ENCODE measurements at regions not wholly inside any gene's neighbourhood (a gene's known extent, or its start where the extent isn't known, plus 50 kb on each side); places are given as distances from the start of the nearest gene placed in this dataset.

- Histone ChIP-seq H2AFZ (ENCODE audit: control insufficient read depth, low read length) (no peak overlapping the region), H3K36me3 (ENCODE audit: control insufficient read depth in 2 of 2, extremely low read depth in 1 of 2, insufficient read depth in 2 of 2, low read length in 2 of 2) (no peaks in the 10 kb centered on the region), H3K27me3 (ENCODE audit: control insufficient read depth, extremely low read depth, insufficient read depth, low read length) (peaks cover 4% of the 10 kb centered on the region), H4K20me1 (ENCODE audit: control insufficient read depth, extremely low read depth, insufficient read depth, low read length) (no peaks in the 10 kb centered on the region), H3K4me3 (ENCODE audit: control insufficient read depth in 2 of 3, extremely low read depth in 1 of 3, insufficient read depth in 2 of 3, low read depth in 1 of 3, low read length in 3 of 3) (no peak overlapping the region), H3K27ac (ENCODE audit: control insufficient read depth, insufficient read depth, low read length) (no peak overlapping the region), H3K4me1 (ENCODE audit: control insufficient read depth, extremely low read depth, insufficient read depth, low read length) (no peaks in the 10 kb centered on the region), H3K79me2 (ENCODE audit: control insufficient read depth, insufficient read depth, low read length) (no peaks in the 10 kb centered on the region), H3K9me1 (ENCODE audit: control insufficient read depth, extremely low read depth, insufficient read depth, low read length) (no peaks in the 10 kb centered on the region), H3K9me3 (ENCODE audit: control insufficient read depth, low read depth, low read length) (peaks cover 3% of the 10 kb centered on the region), H3K9ac (ENCODE audit: control insufficient read depth, extremely low read depth, insufficient read depth, low read length) (no peak overlapping the region), H3K4me2 (ENCODE audit: control insufficient read depth, extremely low read depth, insufficient read depth, low read depth, low read length) (no peak overlapping the region)
- dilution Hi-C loops (cut with MboI; ENCODE audit: extremely low pct_ligation_motif_present, low sequenced_read_pairs): no loop called here
- TF ChIP-seq CTCF (optimal IDR thresholded peaks at IDR 0.05 in 1 of 3, IDR thresholded peaks at IDR 0.05 in 1 of 3, conservative IDR thresholded peaks at IDR 0.05 in 1 of 3; ENCODE audit: extremely low read depth in 1 of 3, insufficient read depth in 2 of 3, low read length in 3 of 3) (no peak), EZH2 (IDR thresholded peaks at IDR 0.05; ENCODE audit: low read length) (no peak)
- DNase-seq (ENCODE audit: low read depth, low spot score) (no peak), FAIRE-seq (no peak)
Observed at GRCh38 chr10:117477211-117477947, 65.2 kb upstream of the EMX2 start.

- DNase-seq (ENCODE audit: low read depth, low spot score): no peak
- no peak overlapping the region for H3K4me2 ChIP-seq (ENCODE audit: control insufficient read depth, extremely low read depth, insufficient read depth, low read depth, low read length)
Observed at GRCh38 chr10:117476716-117477115, 65.8 kb upstream of the EMX2 start.

More at GRCh38 chr10:117476716-117477115, 65.8 kb upstream of the EMX2 start:
- Histone ChIP-seq H3K27ac (ENCODE audit: control insufficient read depth, insufficient read depth, low read length) (no peak overlapping the region), H3K9me1 (ENCODE audit: control insufficient read depth, extremely low read depth, insufficient read depth, low read length) (no peaks in the 10 kb centered on the region), H3K4me3 (ENCODE audit: control insufficient read depth in 2 of 3, extremely low read depth in 1 of 3, insufficient read depth in 2 of 3, low read depth in 1 of 3, low read length in 3 of 3) (no peak overlapping the region), H3K79me2 (ENCODE audit: control insufficient read depth, insufficient read depth, low read length) (no peaks in the 10 kb centered on the region), H3K27me3 (ENCODE audit: control insufficient read depth, extremely low read depth, insufficient read depth, low read length) (peaks cover 4% of the 10 kb centered on the region), H3K9me3 (ENCODE audit: control insufficient read depth, low read depth, low read length) (peaks cover 3% of the 10 kb centered on the region), H3K9ac (ENCODE audit: control insufficient read depth, extremely low read depth, insufficient read depth, low read length) (no peak overlapping the region), H2AFZ (ENCODE audit: control insufficient read depth, low read length) (no peak overlapping the region), H4K20me1 (ENCODE audit: control insufficient read depth, extremely low read depth, insufficient read depth, low read length) (no peaks in the 10 kb centered on the region), H3K36me3 (ENCODE audit: control insufficient read depth in 2 of 2, extremely low read depth in 1 of 2, insufficient read depth in 2 of 2, low read length in 2 of 2) (no peaks in the 10 kb centered on the region), H3K4me1 (ENCODE audit: control insufficient read depth, extremely low read depth, insufficient read depth, low read length) (no peaks in the 10 kb centered on the region)
- TF ChIP-seq CTCF (optimal IDR thresholded peaks at IDR 0.05 in 1 of 3, IDR thresholded peaks at IDR 0.05 in 1 of 3, conservative IDR thresholded peaks at IDR 0.05 in 1 of 3; ENCODE audit: extremely low read depth in 1 of 3, insufficient read depth in 2 of 3, low read length in 3 of 3) (no peak), EZH2 (IDR thresholded peaks at IDR 0.05; ENCODE audit: low read length) (no peak)
- no peak for FAIRE-seq
- dilution Hi-C loops (cut with MboI; ENCODE audit: extremely low pct_ligation_motif_present, low sequenced_read_pairs): no loop called here

All from keratinocyte (primary cell).